K562 (cell line): ENCODE measurements at regions not wholly inside any gene's neighbourhood (a gene's known extent, or its start where the extent isn't known, plus 50 kb on each side); places are given as distances from the start of the nearest gene placed in this dataset.

ENCODE experiments used
- ATAC-seq: fragments of 200-7000 bp; cut with Tn5 transposase; 3 replicates; pipeline ENCODE4 v1.9.1; 2020; ENCODE audit warnings: moderate library complexity
- BruUV-seq: library from RNA; stranded (reverse); fragments of 400-500 nt; replicated peaks from 2 replicates; lab custom pipeline; 2021; lab: Mats Ljungman, UMichigan
- CTCF ChIA-PET: fragments of 300-600 bp; formaldehyde crosslinking; extraction: SDS; loops from one replicate; lab custom pipeline; 2021; ENCODE audit warnings: low intra/inter-chr PET ratio; lab: Yijun Ruan, JAX
- POLR2A ChIA-PET: fragments of 300-600, 350-650 bp; sonication (Branson Sonifier 250); formaldehyde crosslinking; extraction: SDS; loops from one replicate; lab custom pipeline; 2021; ENCODE audit warnings: antibody characterized with exemption, inconsistent platforms; lab: Yijun Ruan, JAX
- DNase-seq, 4 experiments: peaks; one replicate each; pipeline versions ENCODE4 v3.0.0 to v3.0.0-alpha.2; 2011 to 2018; ENCODE audit warnings: low spot score in 3 of 4, mixed read lengths in 3 of 4; ENCODE audit errors: extremely low read depth in 1 of 4
- FAIRE-seq: peaks from 2 replicates; lab custom pipeline; 2011; peaks lifted over from hg19 to GRCh38; lab: Jason Lieb, UNC
- H2AFZ ChIP-seq: 2 replicates; pipeline ENCODE4 v1.6.0; 2011; ENCODE audit warnings: low read depth, low read length, control low read depth, inconsistent platforms
- H3K27ac ChIP-seq: fragments of 200-600 bp; 3 replicates; pipeline ENCODE4 v1.8.0; 2011; ENCODE audit warnings: low read depth, mild to moderate bottlenecking, control low read depth, inconsistent platforms, low read length, moderate library complexity, mixed read lengths; ENCODE audit errors: extremely low read depth
- H3K27me3 ChIP-seq, 2 experiments: fragments of 300-600 bp in 1 of 2; 2 replicates in 1 of 2; 3 replicates in 1 of 2; pipeline versions ENCODE4 v1.6.0 to v1.8.0; 2011; ENCODE audit warnings: inconsistent platforms in 2 of 2, low read length in 2 of 2, mild to moderate bottlenecking in 1 of 2, mixed read lengths in 1 of 2, moderate library complexity in 1 of 2; ENCODE audit not compliant: control insufficient read depth in 2 of 2, insufficient read depth in 2 of 2
- H3K36me3 ChIP-seq: fragments of 300-600 bp; 3 replicates; pipeline ENCODE4 v1.8.0; 2011; ENCODE audit warnings: mild to moderate bottlenecking, low read length, inconsistent platforms; ENCODE audit not compliant: control insufficient read depth, insufficient read depth
- H3K4me1 ChIP-seq, 2 experiments: fragments of 200-600 bp in 1 of 2; replicated peaks in 1 of 2; 2 replicates in 1 of 2; 3 replicates in 1 of 2; pipeline versions ENCODE4 v1.5.1 to v1.8.0; 2011; ENCODE audit warnings: inconsistent platforms in 2 of 2, low read length in 2 of 2, mild to moderate bottlenecking in 1 of 2, mixed read lengths in 1 of 2, moderate library complexity in 1 of 2; ENCODE audit not compliant: control insufficient read depth in 2 of 2, insufficient read depth in 2 of 2
- H3K4me2 ChIP-seq: 2 replicates; pipeline ENCODE4 v1.6.1; 2011; ENCODE audit warnings: low read length, control low read depth, inconsistent platforms, mixed read lengths; ENCODE audit not compliant: insufficient read depth
- H3K4me3 ChIP-seq: fragments of 200-600 bp; sonication (generic), shearing (Covaris generic); 2 replicates; pipeline ENCODE4 v1.5.1; 2016; ENCODE audit warnings: control low read depth, inconsistent platforms
- H3K79me2 ChIP-seq: fragments of 200-600 bp; 3 replicates; pipeline ENCODE4 v1.8.0; 2011; ENCODE audit warnings: low read length, inconsistent platforms; ENCODE audit not compliant: control insufficient read depth, insufficient read depth
- H3K9ac ChIP-seq, 2 experiments: 2 replicates each; pipeline versions ENCODE4 v1.6.0 to v1.6.1; 2011; ENCODE audit warnings: low read depth in 2 of 2, low read length in 2 of 2, control low read depth in 1 of 2, inconsistent platforms in 1 of 2, mild to moderate bottlenecking in 1 of 2, mixed read lengths in 1 of 2; ENCODE audit not compliant: insufficient read depth in 1 of 2
- H3K9me1 ChIP-seq: one replicate; pipeline ENCODE4 v1.6.0; 2011; ENCODE audit warnings: inconsistent platforms, mild to moderate bottlenecking, low read length, moderate library complexity; ENCODE audit not compliant: control insufficient read depth, insufficient read depth
- H3K9me3 ChIP-seq: replicated peaks from 2 replicates; pipeline ENCODE4 v1.5.1; 2011; ENCODE audit warnings: low read depth, low read length, inconsistent platforms; ENCODE audit not compliant: control insufficient read depth, insufficient read depth
- H4K20me1 ChIP-seq: replicated peaks from 2 replicates; pipeline ENCODE4 v1.6.1; 2011; ENCODE audit warnings: low read length, inconsistent platforms, mixed read lengths; ENCODE audit not compliant: control insufficient read depth, insufficient read depth
- CBFA2T3 ChIP-seq: fragments of 450-650 bp; IDR thresholded peaks from 2 replicates; pipeline ENCODE4 v1.6.1; 2017
- CTBP1 ChIP-seq: fragments of 450-650 bp; IDR thresholded peaks from 2 replicates; pipeline ENCODE4 v1.6.1; 2016; ENCODE audit warnings: borderline replicate concordance
- KLF16 ChIP-seq: IDR thresholded peaks from 2 replicates; pipeline ENCODE4 v1.6.1; 2016; ENCODE audit warnings: antibody characterized with exemption
- RAD21 ChIP-seq, 2 experiments: fragments of 250-450 bp in 1 of 2; fragments of 450-650 bp in 1 of 2; sonication (Bioruptor Pico) in 1 of 2; formaldehyde crosslinking in 1 of 2; IDR thresholded peaks in 1 of 2; conservative IDR thresholded peaks in 1 of 2; 2 replicates each; pipeline versions ENCODE4 v1.4.0 to v1.8.0; 2020 to 2022; ENCODE audit warnings: mild to moderate bottlenecking in 2 of 2, moderate library complexity in 1 of 2
- RNF2 ChIP-seq: sonication (generic); IDR thresholded peaks from 2 replicates; pipeline ENCODE4 v1.6.1; 2016
- SMARCB1 ChIP-seq: IDR thresholded peaks from 2 replicates; pipeline ENCODE4 v1.6.1; 2011; ENCODE audit warnings: improper control_type of control experiment, low read depth; ENCODE audit not compliant: insufficient read length
- SMC3 ChIP-seq: conservative IDR thresholded peaks from 2 replicates; pipeline ENCODE4 v1.6.1; 2011; ENCODE audit warnings: low read depth, low read length, improper control_type of control experiment; ENCODE audit not compliant: insufficient read depth
- ZBTB7A ChIP-seq: IDR thresholded peaks from 2 replicates; pipeline ENCODE4 v1.6.1; 2011; ENCODE audit warnings: low read depth, mild to moderate bottlenecking, low read length, moderate library complexity, borderline replicate concordance; ENCODE audit not compliant: control insufficient read depth
- WGBS: fragments of 100-300 bp; shearing (Covaris generic); methylation state at CpG from one replicate; pipeline ENCODE4 v1.1.6; 2016; ENCODE audit warnings: low coverage, mixed read lengths; ENCODE audit not compliant: insufficient coverage; ENCODE audit errors: missing lambda C conversion rate; 5-methylcytosine and 5-hydroxymethylcytosine counted together
- in situ Hi-C: fragments of 300-500 bp; cut with MboI; formaldehyde crosslinking; loops from 4 replicates; pipeline ENCODE4 v1.15.0; 2018; ENCODE audit warnings: inconsistent platforms, mixed read lengths
- intact Hi-C: fragments of 100-400 bp; cut with micrococcal nuclease; formaldehyde crosslinking; loops from 2 replicates; pipeline ENCODE4 v1.14.2; 2022
- TF ChIP-seq, protein P1 (sequence below): fragments of 250-450 bp; sonication (Bioruptor Pico); IDR thresholded peaks from 2 replicates; pipeline ENCODE4 v1.5.0; 2020; ENCODE audit warnings: mild to moderate bottlenecking
- TF ChIP-seq, protein P2 (sequence below): sonication (generic); formaldehyde crosslinking; IDR thresholded peaks from 2 replicates; pipeline ENCODE4 v1.8.1; 2023; ENCODE audit warnings: mild to moderate bottlenecking, missing genetic modification reagents

DNA sequence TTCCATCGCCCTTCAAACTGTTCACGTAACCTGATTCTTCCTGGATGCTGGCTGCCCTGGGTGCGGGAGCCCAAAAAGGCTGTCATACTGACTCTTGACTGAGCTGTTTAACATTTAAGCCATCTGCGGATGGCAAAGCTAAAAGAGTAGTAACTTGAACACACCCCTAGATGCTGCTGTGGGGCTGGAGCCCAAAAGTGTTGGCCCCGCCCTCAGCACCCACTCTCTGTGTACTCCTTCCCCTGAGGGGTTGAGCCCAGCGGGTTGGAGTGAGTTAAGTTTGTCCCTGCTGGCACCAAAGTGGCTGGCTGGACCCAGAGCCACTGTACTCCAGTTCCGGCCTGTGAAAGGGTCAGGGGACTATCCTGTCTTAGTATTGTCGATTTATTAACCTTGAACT lies 640.6 kb downstream of the PTPRU start (continued):
- TF ChIP-seq SMC3 (0 out of 2 replicates have a peak, but pooled peaks have one; percentile 17), CTBP1 (no peak), RAD21 (CRISPR knock-in tag; conservative IDR thresholded peaks at IDR 0.05 in 1 of 2, IDR thresholded peaks at IDR 0.05 in 1 of 2) (peak in 1 of 2 experiments; percentile 27; a peak in 1 of 4 replicates), KLF16 (no peak)

DNA sequence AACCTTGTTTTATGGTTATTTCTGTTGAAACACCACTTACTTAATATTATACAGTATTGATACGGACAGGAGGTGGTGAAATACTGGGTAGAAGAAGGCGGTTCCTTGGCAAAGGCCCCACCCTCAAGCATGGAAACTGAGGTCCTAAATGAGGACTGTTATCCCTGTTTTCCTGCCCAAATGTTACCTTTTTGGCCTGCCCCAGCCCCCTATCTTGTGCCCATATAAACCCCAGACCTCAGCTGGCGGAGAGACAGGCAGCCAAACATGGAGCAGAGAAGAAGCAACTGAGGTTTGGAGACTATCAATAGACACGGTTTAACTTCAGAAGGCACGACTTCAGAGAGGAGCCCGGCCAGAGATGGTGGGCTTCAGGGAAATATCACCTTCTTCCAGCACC lies 640.1 kb downstream of the PTPRU start:
- Histone ChIP-seq H3K4me3 (no peak overlapping the region), H3K4me2 (no peak overlapping the region), H3K27me3 (peaks cover 0 to 10% of the 10 kb centered on the region in 2 experiments; a peak in 2 of 5 replicates), H3K27ac (no peak overlapping the region), H4K20me1 (no peaks in the 10 kb centered on the region), H3K79me2 (no peaks in the 10 kb centered on the region), H3K4me1 (no peaks in the 10 kb centered on the region; a peak in 1 of 5 replicates), H3K9ac (no peak overlapping the region), H2AFZ (no peak overlapping the region), H3K9me1 (no peaks in the 10 kb centered on the region), H3K9me3 (no peaks in the 10 kb centered on the region), H3K36me3 (no peaks in the 10 kb centered on the region)
- 0% methylated on average over 6 of the region's 6 CpGs for WGBS
- TF ChIP-seq, protein P1, sequence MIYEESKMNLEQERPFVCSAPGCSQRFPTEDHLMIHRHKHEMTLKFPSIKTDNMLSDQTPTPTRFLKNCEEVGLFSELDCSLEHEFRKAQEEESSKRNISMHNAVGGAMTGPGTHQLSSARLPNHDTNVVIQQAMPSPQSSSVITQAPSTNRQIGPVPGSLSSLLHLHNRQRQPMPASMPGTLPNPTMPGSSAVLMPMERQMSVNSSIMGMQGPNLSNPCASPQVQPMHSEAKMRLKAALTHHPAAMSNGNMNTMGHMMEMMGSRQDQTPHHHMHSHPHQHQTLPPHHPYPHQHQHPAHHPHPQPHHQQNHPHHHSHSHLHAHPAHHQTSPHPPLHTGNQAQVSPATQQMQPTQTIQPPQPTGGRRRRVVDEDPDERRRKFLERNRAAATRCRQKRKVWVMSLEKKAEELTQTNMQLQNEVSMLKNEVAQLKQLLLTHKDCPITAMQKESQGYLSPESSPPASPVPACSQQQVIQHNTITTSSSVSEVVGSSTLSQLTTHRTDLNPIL = no peak
- TF ChIP-seq ZBTB7A (no peak), SMARCB1 (no peak), CBFA2T3 (no peak), RNF2 (no peak)
- TF ChIP-seq, protein P2, sequence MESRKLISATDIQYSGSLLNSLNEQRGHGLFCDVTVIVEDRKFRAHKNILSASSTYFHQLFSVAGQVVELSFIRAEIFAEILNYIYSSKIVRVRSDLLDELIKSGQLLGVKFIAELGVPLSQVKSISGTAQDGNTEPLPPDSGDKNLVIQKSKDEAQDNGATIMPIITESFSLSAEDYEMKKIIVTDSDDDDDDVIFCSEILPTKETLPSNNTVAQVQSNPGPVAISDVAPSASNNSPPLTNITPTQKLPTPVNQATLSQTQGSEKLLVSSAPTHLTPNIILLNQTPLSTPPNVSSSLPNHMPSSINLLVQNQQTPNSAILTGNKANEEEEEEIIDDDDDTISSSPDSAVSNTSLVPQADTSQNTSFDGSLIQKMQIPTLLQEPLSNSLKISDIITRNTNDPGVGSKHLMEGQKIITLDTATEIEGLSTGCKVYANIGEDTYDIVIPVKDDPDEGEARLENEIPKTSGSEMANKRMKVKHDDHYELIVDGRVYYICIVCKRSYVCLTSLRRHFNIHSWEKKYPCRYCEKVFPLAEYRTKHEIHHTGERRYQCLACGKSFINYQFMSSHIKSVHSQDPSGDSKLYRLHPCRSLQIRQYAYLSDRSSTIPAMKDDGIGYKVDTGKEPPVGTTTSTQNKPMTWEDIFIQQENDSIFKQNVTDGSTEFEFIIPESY (CRISPR knock-in tag) = no peak
- in situ Hi-C loops (no loop called here), intact Hi-C loops (no loop called here)
- ChIA-PET POLR2A (no interaction called here), CTCF (no interaction called here)
- DNase-seq (no peak), ATAC-seq (no peak), FAIRE-seq (no peak)
- BruUV-seq = no TSS peak
